Upper lobe of right lung (tissue), 1 donor: ENCODE measurements at regions not wholly inside any gene's neighbourhood (a gene's known extent, or its start where the extent isn't known, plus 50 kb on each side); places are given as distances from the start of the nearest gene placed in this dataset.

Source experiments
- ATAC-seq: fragments of 200-7000 bp; cut with Tn5 transposase; one replicate; pipeline ENCODE4 v1.9.1; 2020; ENCODE audit warnings: mild to moderate bottlenecking, moderate library complexity
- DNase-seq: peaks from one replicate; pipeline ENCODE4 v3.0.0-alpha.2; 2020
- H3K27ac ChIP-seq: fragments of 200-600 bp; one replicate; pipeline ENCODE4 v1.8.0; 2022
- H3K27me3 ChIP-seq: fragments of 200-600 bp; one replicate; pipeline ENCODE4 v1.8.0; 2022; ENCODE audit warnings: mild to moderate bottlenecking
- H3K36me3 ChIP-seq: fragments of 200-600 bp; one replicate; pipeline ENCODE4 v1.8.0; 2022
- H3K4me1 ChIP-seq: fragments of 200-600 bp; one replicate; pipeline ENCODE4 v1.8.0; 2022
- H3K4me3 ChIP-seq: fragments of 200-600 bp; one replicate; pipeline ENCODE4 v1.8.0; 2022; ENCODE audit warnings: mild to moderate bottlenecking
- H3K9me3 ChIP-seq: fragments of 200-600 bp; one replicate; pipeline ENCODE4 v1.8.0; 2022
- intact Hi-C: fragments of 100-400 bp; cut with DNase I; formaldehyde crosslinking; loops from one replicate; pipeline ENCODE4 v1.11.0; 2022
- TF ChIP-seq, protein P1 (sequence below): fragments of 200-600 bp; IDR thresholded peaks from one replicate; pipeline ENCODE4 v1.8.0; 2022; ENCODE audit warnings: antibody characterized with exemption
- donor health status: DM: no; HTN: yes; CAD: no; lungs with severe emphysema.

DNA sequence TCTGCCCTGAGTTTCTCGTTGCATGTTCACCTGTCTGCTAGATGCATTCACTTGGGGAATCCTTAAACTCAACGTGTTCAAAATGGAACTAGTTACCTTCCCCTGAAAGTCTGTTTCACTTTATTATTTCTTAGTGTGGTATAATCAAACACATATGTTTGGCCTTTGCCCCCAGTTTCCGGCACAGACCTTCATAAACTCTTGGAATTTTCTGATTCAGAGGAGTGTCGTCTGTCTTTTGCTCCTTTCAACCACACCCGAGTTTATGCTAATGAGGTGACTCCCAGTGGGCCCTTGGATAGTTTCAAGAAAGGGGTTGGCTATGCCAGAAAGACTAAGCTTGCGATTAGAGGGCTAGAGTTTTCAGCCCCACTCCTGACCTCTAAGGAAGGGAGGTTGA is 198.9 kb downstream of the CDCA7 start:
- H3K4me1 ChIP-seq, result no peaks in the 10 kb centered on the region
- TF ChIP-seq, protein P1, sequence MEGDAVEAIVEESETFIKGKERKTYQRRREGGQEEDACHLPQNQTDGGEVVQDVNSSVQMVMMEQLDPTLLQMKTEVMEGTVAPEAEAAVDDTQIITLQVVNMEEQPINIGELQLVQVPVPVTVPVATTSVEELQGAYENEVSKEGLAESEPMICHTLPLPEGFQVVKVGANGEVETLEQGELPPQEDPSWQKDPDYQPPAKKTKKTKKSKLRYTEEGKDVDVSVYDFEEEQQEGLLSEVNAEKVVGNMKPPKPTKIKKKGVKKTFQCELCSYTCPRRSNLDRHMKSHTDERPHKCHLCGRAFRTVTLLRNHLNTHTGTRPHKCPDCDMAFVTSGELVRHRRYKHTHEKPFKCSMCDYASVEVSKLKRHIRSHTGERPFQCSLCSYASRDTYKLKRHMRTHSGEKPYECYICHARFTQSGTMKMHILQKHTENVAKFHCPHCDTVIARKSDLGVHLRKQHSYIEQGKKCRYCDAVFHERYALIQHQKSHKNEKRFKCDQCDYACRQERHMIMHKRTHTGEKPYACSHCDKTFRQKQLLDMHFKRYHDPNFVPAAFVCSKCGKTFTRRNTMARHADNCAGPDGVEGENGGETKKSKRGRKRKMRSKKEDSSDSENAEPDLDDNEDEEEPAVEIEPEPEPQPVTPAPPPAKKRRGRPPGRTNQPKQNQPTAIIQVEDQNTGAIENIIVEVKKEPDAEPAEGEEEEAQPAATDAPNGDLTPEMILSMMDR, result no peak
- H3K27ac ChIP-seq, result no peak overlapping the region
- ATAC-seq, result no peak
- peaks cover 13% of the 10 kb centered on the region for H3K27me3 ChIP-seq
- no peaks in the 10 kb centered on the region for H3K36me3 ChIP-seq
- no peaks in the 10 kb centered on the region for H3K9me3 ChIP-seq
- no peak overlapping the region for H3K4me3 ChIP-seq
- no peak for DNase-seq
- intact Hi-C loops, result no loop called here

DNA sequence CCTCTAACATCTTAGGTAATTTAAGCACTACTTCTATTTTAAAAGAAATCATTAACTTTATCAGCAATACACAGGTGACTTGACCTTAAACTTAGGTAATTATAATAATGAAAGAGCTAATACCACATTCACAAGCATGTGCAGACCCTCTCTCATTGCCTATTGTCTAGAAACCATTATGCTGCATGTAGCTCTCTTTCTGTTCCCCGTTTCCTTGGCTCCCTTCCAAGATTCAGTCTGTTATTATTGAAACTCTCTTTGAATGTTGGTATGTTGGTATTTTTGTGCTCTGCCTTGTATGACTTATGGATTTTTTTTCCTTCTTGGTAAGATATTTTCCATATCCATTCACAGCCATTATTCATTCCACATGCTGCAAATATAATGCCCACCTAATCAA is 201.2 kb downstream of the CDCA7 start:
- Histone ChIP-seq H3K9me3 (no peaks in the 10 kb centered on the region), H3K36me3 (no peaks in the 10 kb centered on the region), H3K27ac (no peak overlapping the region), H3K27me3 (peaks cover 21% of the 10 kb centered on the region), H3K4me1 (no peaks in the 10 kb centered on the region), H3K4me3 (no peak overlapping the region)
- TF ChIP-seq, protein P1, result no peak
- DNase-seq (no peak), ATAC-seq (no peak)
- intact Hi-C loops, result no loop called here

DNA sequence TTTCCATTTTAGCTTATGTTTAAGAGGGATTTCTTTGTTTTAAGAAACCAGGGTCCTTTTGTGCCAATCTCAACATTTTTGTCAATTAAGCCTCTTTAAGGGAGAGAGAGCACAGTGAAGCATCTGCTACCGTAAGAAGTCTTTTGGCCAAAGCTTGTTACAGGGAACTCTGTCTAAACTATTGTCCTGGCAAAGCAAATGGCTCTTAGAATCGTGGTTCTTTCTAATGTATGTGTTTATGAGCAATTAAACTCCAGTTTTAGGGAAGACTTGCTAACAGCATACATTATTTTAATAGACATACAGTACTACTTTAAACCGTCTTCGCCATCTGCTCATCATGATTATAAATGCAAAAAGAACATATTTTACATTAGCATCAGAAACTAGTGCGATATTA is 202.1 kb downstream of the CDCA7 start:
- no peaks in the 10 kb centered on the region for H3K36me3 ChIP-seq
- no peaks in the 10 kb centered on the region for H3K9me3 ChIP-seq
- intact Hi-C loops, result no loop called here
- H3K27me3 ChIP-seq, result peaks cover 21% of the 10 kb centered on the region
- TF ChIP-seq, protein P1, result no peak
- H3K27ac ChIP-seq, result no peak overlapping the region
- no peak for DNase-seq
- no peaks in the 10 kb centered on the region for H3K4me1 ChIP-seq
- no peak for ATAC-seq
- no peak overlapping the region for H3K4me3 ChIP-seq

DNA sequence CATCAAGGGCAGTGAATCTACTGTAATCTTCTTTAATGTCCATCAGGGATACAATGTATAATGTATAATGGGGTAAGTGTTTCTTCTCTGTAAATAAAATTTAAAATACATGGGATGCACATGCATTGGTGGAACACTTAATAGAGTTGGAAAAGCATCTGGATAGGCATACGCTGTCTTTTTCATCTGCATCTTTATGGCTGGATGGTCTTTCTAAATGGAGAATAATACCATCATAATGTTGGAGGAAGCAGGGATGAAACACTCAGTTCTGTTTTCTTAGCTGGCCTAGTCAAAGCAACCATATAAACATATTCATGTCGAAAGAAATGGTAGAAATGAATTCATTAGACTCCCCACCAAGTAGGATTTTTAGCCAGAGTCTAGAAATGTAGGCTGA is 202.8 kb downstream of the CDCA7 start:
- peaks cover 21% of the 10 kb centered on the region for H3K27me3 ChIP-seq
- no peaks in the 10 kb centered on the region for H3K4me1 ChIP-seq

DNA sequence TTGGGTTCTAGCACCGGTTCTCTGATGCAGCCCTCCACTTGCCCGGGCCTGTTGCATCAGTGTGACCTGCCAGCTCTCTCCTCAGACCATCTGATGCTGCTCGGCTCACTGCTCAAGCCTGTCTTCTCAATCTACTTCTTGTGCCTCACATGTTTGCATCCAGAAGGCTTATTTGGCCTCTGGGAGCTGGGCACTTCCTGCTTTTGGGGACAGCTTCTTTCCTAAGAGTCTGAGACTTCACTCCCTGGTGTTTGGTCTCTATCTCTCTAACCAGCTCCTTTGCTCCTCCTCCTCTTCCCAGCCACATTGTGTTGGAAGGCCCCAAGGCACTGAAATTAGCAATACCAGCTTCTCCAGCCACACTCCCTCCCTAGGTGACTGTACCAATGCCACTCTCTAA is 212.8 kb downstream of the CDCA7 start:
- Histone ChIP-seq H3K4me1 (peaks cover 9% of the 10 kb centered on the region), H3K9me3 (no peaks in the 10 kb centered on the region), H3K4me3 (no peak overlapping the region), H3K36me3 (no peaks in the 10 kb centered on the region), H3K27me3 (no peaks in the 10 kb centered on the region), H3K27ac (no peak overlapping the region)
- intact Hi-C loops, result no loop called here
- ATAC-seq, result no peak
- no peak for DNase-seq
- TF ChIP-seq, protein P1, result no peak

More for the DNA sequence above, 202.8 kb downstream of the CDCA7 start:
- DNase-seq (no peak), ATAC-seq (no peak)
- no peaks in the 10 kb centered on the region for H3K36me3 ChIP-seq
- TF ChIP-seq, protein P1, result no peak
- no peak overlapping the region for H3K27ac ChIP-seq
- H3K9me3 ChIP-seq, result no peaks in the 10 kb centered on the region
- no peak overlapping the region for H3K4me3 ChIP-seq
- intact Hi-C loops, result no loop called here

DNA sequence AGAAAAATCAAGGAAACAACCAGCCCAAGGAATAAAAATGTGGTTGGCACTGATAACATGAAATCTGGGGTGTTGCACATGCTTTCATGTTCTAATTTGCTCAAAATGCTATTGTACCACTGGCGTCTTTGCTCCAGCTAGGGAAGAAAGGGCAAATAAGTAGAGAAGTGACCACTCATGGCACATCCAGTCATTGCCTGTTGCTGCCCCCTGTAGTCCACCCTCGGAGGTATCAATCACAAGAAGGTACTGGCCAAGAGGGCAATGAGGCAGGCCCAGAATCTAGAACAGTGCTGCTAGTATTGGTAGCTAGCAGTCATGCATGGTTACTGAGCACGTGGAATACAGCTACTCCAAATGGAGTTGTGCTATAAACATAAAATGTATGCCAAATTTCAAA is 213.4 kb downstream of the CDCA7 start:
- DNase-seq, result no peak

More for the DNA sequence above, 213.4 kb downstream of the CDCA7 start:
- no peak overlapping the region for H3K27ac ChIP-seq
- no peaks in the 10 kb centered on the region for H3K27me3 ChIP-seq
- H3K4me1 ChIP-seq, result peaks cover 9% of the 10 kb centered on the region
- TF ChIP-seq, protein P1, result peak; percentile 11
- intact Hi-C loops, result no loop called here
- no peaks in the 10 kb centered on the region for H3K36me3 ChIP-seq
- H3K9me3 ChIP-seq, result no peaks in the 10 kb centered on the region
- peak; percentile 70 for ATAC-seq
- no peak overlapping the region for H3K4me3 ChIP-seq
